ENCODE measurements at regions not wholly inside any gene's neighbourhood (a gene's known extent, or its start where the extent isn't known, plus 50 kb on each side); places are given as distances from the start of the nearest gene placed in this dataset.

- Histone ChIP-seq H3K9me3 (ENCODE audit: control insufficient read depth in 2 of 2, insufficient read depth in 1 of 2, low read depth in 1 of 2, low read length in 1 of 2) (no peaks in the 10 kb centered on the region), H3K27ac (ENCODE audit: low read depth in 2 of 2, low read length in 1 of 2) (no peak overlapping the region), H3K36me3 (ENCODE audit: control insufficient read depth in 2 of 2, insufficient read depth in 2 of 2, low read length in 1 of 2) (no peaks in the 10 kb centered on the region), H3K4me3 (ENCODE audit: low read depth in 1 of 2, low read length in 2 of 2) (no peak overlapping the region), H3K27me3 (ENCODE audit: control insufficient read depth in 1 of 2, insufficient read depth in 2 of 2, low read length in 2 of 2) (no peaks in the 10 kb centered on the region), H3K4me1 (ENCODE audit: control insufficient read depth in 2 of 2, insufficient read depth in 2 of 2, low read length in 1 of 2) (no peaks in the 10 kb centered on the region)
- 26 to 31% methylated on average over 4 of the region's 4 CpGs for WGBS, 2 donors
These were observed 557.9 kb upstream of the GRAMD2B start for GRCh38 chr5:125865166-125865815.

DNA sequence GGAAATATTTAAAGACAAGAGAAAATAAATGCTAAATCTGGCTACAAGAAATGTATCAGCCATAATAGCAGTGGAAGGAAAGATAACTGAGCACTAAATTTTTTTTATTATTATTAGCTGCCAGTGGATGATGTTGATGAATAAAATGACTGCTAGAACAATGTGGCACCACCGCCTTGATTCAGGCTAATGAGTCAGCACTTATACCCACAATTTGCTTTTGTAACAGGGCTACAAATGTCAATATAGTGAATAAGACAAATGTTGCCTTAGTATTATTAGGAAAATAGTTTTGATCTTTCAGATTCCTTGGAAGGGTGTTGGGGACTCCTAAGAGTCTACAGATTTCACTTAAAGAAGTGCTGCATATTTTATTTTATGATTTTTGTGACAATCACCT lies 555.2 kb upstream of the GRAMD2B start:
- no peaks in the 10 kb centered on the region for H3K4me1 ChIP-seq (ENCODE audit: control insufficient read depth in 2 of 2, insufficient read depth in 2 of 2, low read length in 1 of 2)
- no peak overlapping the region for H3K4me3 ChIP-seq (ENCODE audit: low read depth in 1 of 2, low read length in 2 of 2)
- no peaks in the 10 kb centered on the region for H3K27me3 ChIP-seq (ENCODE audit: control insufficient read depth in 1 of 2, insufficient read depth in 2 of 2, low read length in 2 of 2)
- WGBS, 2 donors = 61 to 85% methylated on average over 1 of the region's 1 CpG
- no peaks in the 10 kb centered on the region for H3K9me3 ChIP-seq (ENCODE audit: control insufficient read depth in 2 of 2, insufficient read depth in 1 of 2, low read depth in 1 of 2, low read length in 1 of 2)
- no peak overlapping the region for H3K27ac ChIP-seq (ENCODE audit: low read depth in 2 of 2, low read length in 1 of 2)
- H3K36me3 ChIP-seq (ENCODE audit: control insufficient read depth in 2 of 2, insufficient read depth in 2 of 2, low read length in 1 of 2) = no peaks in the 10 kb centered on the region

DNA sequence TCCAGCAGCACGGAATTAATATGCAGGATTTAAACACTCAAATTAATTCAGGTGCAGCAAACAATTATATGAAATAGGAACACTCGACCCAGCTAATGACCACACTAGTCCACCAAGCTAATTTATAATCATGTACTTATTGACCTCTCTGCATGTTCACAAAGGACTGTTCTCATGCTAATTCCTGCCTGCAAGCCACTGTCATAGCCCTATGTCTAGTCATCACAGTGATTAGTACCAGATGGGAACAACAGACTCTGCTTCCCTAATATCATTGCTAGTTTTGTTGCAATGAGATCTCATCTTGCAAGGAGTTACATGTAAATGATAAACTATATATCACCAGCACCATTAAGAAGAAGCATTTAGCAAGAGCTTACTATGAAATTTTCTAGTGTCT lies 553.0 kb upstream of the GRAMD2B start:
- Histone ChIP-seq H3K27ac (ENCODE audit: low read depth in 2 of 2, low read length in 1 of 2) (no peak overlapping the region), H3K4me1 (ENCODE audit: control insufficient read depth in 2 of 2, insufficient read depth in 2 of 2, low read length in 1 of 2) (no peaks in the 10 kb centered on the region), H3K36me3 (ENCODE audit: control insufficient read depth in 2 of 2, insufficient read depth in 2 of 2, low read length in 1 of 2) (no peaks in the 10 kb centered on the region), H3K27me3 (ENCODE audit: control insufficient read depth in 1 of 2, insufficient read depth in 2 of 2, low read length in 2 of 2) (no peaks in the 10 kb centered on the region), H3K9me3 (ENCODE audit: control insufficient read depth in 2 of 2, insufficient read depth in 1 of 2, low read depth in 1 of 2, low read length in 1 of 2) (no peaks in the 10 kb centered on the region), H3K4me3 (ENCODE audit: low read depth in 1 of 2, low read length in 2 of 2) (no peak overlapping the region)
- 34 to 36% methylated on average over 2 of the region's 2 CpGs for WGBS, 2 donors

DNA sequence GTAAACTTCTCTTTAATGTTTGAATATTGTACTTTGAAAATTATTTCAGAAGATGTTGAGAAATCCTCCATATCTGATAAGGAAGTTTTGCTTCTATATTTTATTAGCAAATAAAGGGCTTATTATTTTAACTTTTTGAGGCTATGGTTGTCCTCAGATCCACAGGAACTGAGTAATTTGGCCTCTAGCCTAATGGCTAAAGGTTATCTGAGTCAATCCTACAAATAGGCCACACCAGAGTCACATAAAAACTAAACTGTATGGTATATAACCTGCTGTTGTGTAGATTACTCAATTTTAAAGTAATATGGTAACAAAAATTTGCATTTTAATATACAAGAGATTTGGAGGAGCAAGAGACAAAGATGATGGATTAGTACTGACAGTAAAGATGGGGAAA lies 549.2 kb upstream of the GRAMD2B start:
- Histone ChIP-seq H3K9me3 (ENCODE audit: control insufficient read depth in 2 of 2, insufficient read depth in 1 of 2, low read depth in 1 of 2, low read length in 1 of 2) (no peaks in the 10 kb centered on the region), H3K4me1 (ENCODE audit: control insufficient read depth in 2 of 2, insufficient read depth in 2 of 2, low read length in 1 of 2) (no peaks in the 10 kb centered on the region), H3K4me3 (ENCODE audit: low read depth in 1 of 2, low read length in 2 of 2) (no peak overlapping the region), H3K36me3 (ENCODE audit: control insufficient read depth in 2 of 2, insufficient read depth in 2 of 2, low read length in 1 of 2) (no peaks in the 10 kb centered on the region), H3K27ac (ENCODE audit: low read depth in 2 of 2, low read length in 1 of 2) (no peak overlapping the region), H3K27me3 (ENCODE audit: control insufficient read depth in 1 of 2, insufficient read depth in 2 of 2, low read length in 2 of 2) (no peaks in the 10 kb centered on the region)

GRCh38 chr5:125874717-125875116 lies 548.5 kb upstream of the GRAMD2B start:
- H3K27ac ChIP-seq (ENCODE audit: low read depth in 2 of 2, low read length in 1 of 2) = no peak overlapping the region
- no peaks in the 10 kb centered on the region for H3K27me3 ChIP-seq (ENCODE audit: control insufficient read depth in 1 of 2, insufficient read depth in 2 of 2, low read length in 2 of 2)
- 78 to 84% methylated on average over 4 of the region's 4 CpGs for WGBS, 2 donors
- no peaks in the 10 kb centered on the region for H3K9me3 ChIP-seq (ENCODE audit: control insufficient read depth in 2 of 2, insufficient read depth in 1 of 2, low read depth in 1 of 2, low read length in 1 of 2)
- no peaks in the 10 kb centered on the region for H3K4me1 ChIP-seq (ENCODE audit: control insufficient read depth in 2 of 2, insufficient read depth in 2 of 2, low read length in 1 of 2)
- no peak overlapping the region for H3K4me3 ChIP-seq (ENCODE audit: low read depth in 1 of 2, low read length in 2 of 2)
- H3K36me3 ChIP-seq (ENCODE audit: control insufficient read depth in 2 of 2, insufficient read depth in 2 of 2, low read length in 1 of 2) = no peaks in the 10 kb centered on the region

DNA sequence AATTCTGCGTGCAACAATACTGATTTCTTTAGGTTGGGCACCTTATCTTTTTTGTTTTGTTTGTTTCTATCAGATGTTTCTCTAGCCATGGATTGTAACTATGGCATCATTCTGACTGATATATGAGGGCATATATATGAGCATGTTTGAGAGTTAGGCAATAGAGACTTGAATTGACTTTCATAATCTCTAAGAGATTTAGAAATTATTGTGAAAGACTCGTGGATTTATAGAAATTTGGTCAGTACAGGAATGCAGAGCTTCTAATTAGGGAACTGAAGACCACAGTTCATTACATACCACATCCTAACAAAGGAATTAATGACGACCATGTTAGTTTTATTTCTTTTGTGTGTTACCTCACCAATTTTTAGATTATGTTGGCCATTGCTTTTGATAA lies 546.0 kb upstream of the GRAMD2B start:
- H3K36me3 ChIP-seq (ENCODE audit: control insufficient read depth in 2 of 2, insufficient read depth in 2 of 2, low read length in 1 of 2) = no peaks in the 10 kb centered on the region
- 78 to 81% methylated on average over 3 of the region's 3 CpGs for WGBS, 2 donors
- H3K27me3 ChIP-seq (ENCODE audit: control insufficient read depth in 1 of 2, insufficient read depth in 2 of 2, low read length in 2 of 2) = no peaks in the 10 kb centered on the region
- H3K4me3 ChIP-seq (ENCODE audit: low read depth in 1 of 2, low read length in 2 of 2) = no peak overlapping the region
- no peaks in the 10 kb centered on the region for H3K4me1 ChIP-seq (ENCODE audit: control insufficient read depth in 2 of 2, insufficient read depth in 2 of 2, low read length in 1 of 2)
- H3K9me3 ChIP-seq (ENCODE audit: control insufficient read depth in 2 of 2, insufficient read depth in 1 of 2, low read depth in 1 of 2, low read length in 1 of 2) = no peaks in the 10 kb centered on the region
- no peak overlapping the region for H3K27ac ChIP-seq (ENCODE audit: low read depth in 2 of 2, low read length in 1 of 2)

DNA sequence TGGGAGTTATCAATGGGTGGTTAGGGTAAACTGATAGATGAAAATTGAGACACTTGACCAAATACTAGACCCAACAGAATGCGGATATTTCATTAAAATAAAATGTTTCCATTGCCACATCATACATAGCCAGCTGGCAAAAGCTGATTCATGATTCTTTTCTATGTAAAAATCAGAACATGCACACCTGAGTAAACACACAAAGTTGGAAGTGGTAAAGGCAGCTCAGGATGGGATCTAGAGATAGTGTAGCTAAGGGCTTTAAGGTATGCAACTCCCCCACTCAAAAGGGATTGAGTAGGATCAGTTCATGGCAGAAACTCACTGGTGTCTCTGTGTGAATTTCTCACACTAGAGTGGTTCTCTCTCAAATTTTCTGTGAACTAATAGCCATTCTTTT lies 541.1 kb upstream of the GRAMD2B start:
- 60 to 64% methylated on average over 1 of the region's 1 CpG for WGBS, 2 donors

GRCh38 chr5:125883223-125883622 lies 540.0 kb upstream of the GRAMD2B start:
- 64 to 75% methylated on average over 4 of the region's 4 CpGs for WGBS, 2 donors
- Histone ChIP-seq H3K27me3 (ENCODE audit: control insufficient read depth in 1 of 2, insufficient read depth in 2 of 2, low read length in 2 of 2) (no peaks in the 10 kb centered on the region), H3K27ac (ENCODE audit: low read depth in 2 of 2, low read length in 1 of 2) (no peak overlapping the region), H3K36me3 (ENCODE audit: control insufficient read depth in 2 of 2, insufficient read depth in 2 of 2, low read length in 1 of 2) (no peaks in the 10 kb centered on the region), H3K4me1 (ENCODE audit: control insufficient read depth in 2 of 2, insufficient read depth in 2 of 2, low read length in 1 of 2) (no peaks in the 10 kb centered on the region), H3K4me3 (ENCODE audit: low read depth in 1 of 2, low read length in 2 of 2) (no peak overlapping the region), H3K9me3 (ENCODE audit: control insufficient read depth in 2 of 2, insufficient read depth in 1 of 2, low read depth in 1 of 2, low read length in 1 of 2) (no peaks in the 10 kb centered on the region)

More for the DNA sequence above, 541.1 kb upstream of the GRAMD2B start:
- H3K4me1 ChIP-seq (ENCODE audit: control insufficient read depth in 2 of 2, insufficient read depth in 2 of 2, low read length in 1 of 2) = no peaks in the 10 kb centered on the region
- no peaks in the 10 kb centered on the region for H3K36me3 ChIP-seq (ENCODE audit: control insufficient read depth in 2 of 2, insufficient read depth in 2 of 2, low read length in 1 of 2)
- H3K4me3 ChIP-seq (ENCODE audit: low read depth in 1 of 2, low read length in 2 of 2) = no peak overlapping the region
- H3K27me3 ChIP-seq (ENCODE audit: control insufficient read depth in 1 of 2, insufficient read depth in 2 of 2, low read length in 2 of 2) = no peaks in the 10 kb centered on the region
- H3K27ac ChIP-seq (ENCODE audit: low read depth in 2 of 2, low read length in 1 of 2) = no peak overlapping the region
- no peaks in the 10 kb centered on the region for H3K9me3 ChIP-seq (ENCODE audit: control insufficient read depth in 2 of 2, insufficient read depth in 1 of 2, low read depth in 1 of 2, low read length in 1 of 2)

- H3K27me3 ChIP-seq (ENCODE audit: control insufficient read depth in 1 of 2, insufficient read depth in 2 of 2, low read length in 2 of 2) = no peaks in the 10 kb centered on the region
- no peaks in the 10 kb centered on the region for H3K9me3 ChIP-seq (ENCODE audit: control insufficient read depth in 2 of 2, insufficient read depth in 1 of 2, low read depth in 1 of 2, low read length in 1 of 2)
- no peak overlapping the region for H3K27ac ChIP-seq (ENCODE audit: low read depth in 2 of 2, low read length in 1 of 2)
- H3K4me1 ChIP-seq (ENCODE audit: control insufficient read depth in 2 of 2, insufficient read depth in 2 of 2, low read length in 1 of 2) = no peaks in the 10 kb centered on the region
- no peaks in the 10 kb centered on the region for H3K36me3 ChIP-seq (ENCODE audit: control insufficient read depth in 2 of 2, insufficient read depth in 2 of 2, low read length in 1 of 2)
- H3K4me3 ChIP-seq (ENCODE audit: low read depth in 1 of 2, low read length in 2 of 2) = no peak overlapping the region
These were observed 534.9 kb upstream of the GRAMD2B start for GRCh38 chr5:125888358-125888757.

GRCh38 chr5:125890511-125890931 lies 532.7 kb upstream of the GRAMD2B start:
- H3K4me3 ChIP-seq (ENCODE audit: low read depth in 1 of 2, low read length in 2 of 2) = no peak overlapping the region
- H3K27me3 ChIP-seq (ENCODE audit: control insufficient read depth in 1 of 2, insufficient read depth in 2 of 2, low read length in 2 of 2) = no peaks in the 10 kb centered on the region
- no peaks in the 10 kb centered on the region for H3K36me3 ChIP-seq (ENCODE audit: control insufficient read depth in 2 of 2, insufficient read depth in 2 of 2, low read length in 1 of 2)
- H3K27ac ChIP-seq (ENCODE audit: low read depth in 2 of 2, low read length in 1 of 2) = no peak overlapping the region
- H3K9me3 ChIP-seq (ENCODE audit: control insufficient read depth in 2 of 2, insufficient read depth in 1 of 2, low read depth in 1 of 2, low read length in 1 of 2) = no peaks in the 10 kb centered on the region
- H3K4me1 ChIP-seq (ENCODE audit: control insufficient read depth in 2 of 2, insufficient read depth in 2 of 2, low read length in 1 of 2) = no peaks in the 10 kb centered on the region

Measured in esophagus (tissue), 2 donors.